IPS DF 19.7 (cell line): ENCODE measurements at regions not wholly inside any gene's neighbourhood (a gene's known extent, or its start where the extent isn't known, plus 50 kb on each side); places are given as distances from the start of the nearest gene placed in this dataset.
A peak's percentile ranks its signal among the peaks of the same experiment; 100 is the strongest.
"Not testable (repeated sequence)": the region's sequence is repeated elsewhere in the genome, so short reads cannot be mapped to it uniquely, and the experiment has no call there.

ENCODE experiments used
- DNase-seq: peaks from one replicate; pipeline ENCODE4 v3.0.0-alpha.2; 2013; ENCODE audit warnings: low read depth, low spot score

DNA sequence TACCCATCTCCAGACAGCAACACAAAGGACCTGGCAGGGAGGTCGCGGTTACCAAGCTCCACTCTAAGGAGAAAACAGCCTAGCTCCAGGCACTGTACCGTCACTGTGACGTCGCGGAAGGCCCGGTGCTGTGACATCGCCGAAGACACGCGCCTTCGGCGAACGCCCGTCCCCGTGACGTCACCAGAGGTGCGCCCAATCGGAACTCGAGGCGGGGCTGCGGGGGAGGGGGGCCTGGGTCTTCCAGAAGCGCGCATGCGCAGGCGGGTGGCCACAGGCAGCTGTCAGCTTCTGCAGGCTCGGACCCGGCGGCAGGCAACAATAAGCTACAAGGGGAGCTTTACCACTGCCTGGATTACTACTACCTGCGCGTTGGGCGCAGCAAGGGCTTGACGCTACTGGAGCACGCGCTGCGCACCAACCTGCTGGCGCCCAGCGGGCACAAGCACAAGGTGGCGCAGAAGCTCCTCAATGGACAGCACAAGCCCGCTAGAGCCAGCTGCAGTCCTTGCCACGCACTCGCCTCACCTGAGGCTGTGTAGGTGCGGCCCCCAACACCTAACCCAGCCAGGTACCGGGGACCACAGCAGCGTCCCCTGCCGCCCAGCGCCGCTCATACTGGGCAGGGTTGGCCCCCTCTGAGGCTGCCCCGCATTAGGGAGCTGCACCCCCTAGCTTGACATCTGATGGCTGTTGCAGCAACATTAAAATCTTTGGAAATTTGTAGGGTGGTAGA lies 208.4 kb downstream of the TPST1 start:
- DNase-seq, result peak; percentile 75

GRCh38 chr7:66415659-66416265 lies 210.6 kb downstream of the TPST1 start:
- DNase-seq, result no peak

GRCh38 chr7:66418537-66418936 lies 210.1 kb upstream of the KCTD7 start:
- DNase-seq, result no peak

- DNase-seq, result no peak
Observed at GRCh38 chr7:66419210-66419609, 209.5 kb upstream of the KCTD7 start.

GRCh38 chr7:66421830-66422475 lies 206.7 kb upstream of the KCTD7 start:
- DNase-seq, result no peak

- DNase-seq, result no peak
Observed at GRCh38 chr7:66423729-66424128, 205.0 kb upstream of the KCTD7 start.

GRCh38 chr7:66426332-66426731 lies 202.3 kb upstream of the KCTD7 start:
- DNase-seq, result no peak

DNA sequence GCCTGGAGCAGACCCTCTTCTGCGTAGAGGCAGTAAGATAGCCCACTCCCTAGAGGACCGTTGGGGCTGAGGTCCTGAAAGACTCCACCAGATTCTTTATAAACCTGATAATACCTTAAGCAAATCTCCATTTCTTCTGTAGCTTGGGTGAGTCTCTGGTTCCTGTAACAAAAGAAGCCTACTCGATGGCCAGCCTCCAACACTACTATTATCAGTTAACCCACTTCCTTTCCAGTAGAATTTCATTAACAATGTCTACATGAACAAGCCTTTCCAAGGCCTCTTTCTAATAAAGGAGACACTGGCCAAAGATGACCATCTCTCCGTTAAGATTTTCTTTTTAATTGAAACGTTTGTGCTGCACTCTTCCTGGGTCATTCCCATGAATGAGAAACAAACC lies 201.7 kb upstream of the KCTD7 start:
- no peak for DNase-seq

- no peak for DNase-seq
Observed at GRCh38 chr7:66427956-66428355, 200.7 kb upstream of the KCTD7 start.

DNA sequence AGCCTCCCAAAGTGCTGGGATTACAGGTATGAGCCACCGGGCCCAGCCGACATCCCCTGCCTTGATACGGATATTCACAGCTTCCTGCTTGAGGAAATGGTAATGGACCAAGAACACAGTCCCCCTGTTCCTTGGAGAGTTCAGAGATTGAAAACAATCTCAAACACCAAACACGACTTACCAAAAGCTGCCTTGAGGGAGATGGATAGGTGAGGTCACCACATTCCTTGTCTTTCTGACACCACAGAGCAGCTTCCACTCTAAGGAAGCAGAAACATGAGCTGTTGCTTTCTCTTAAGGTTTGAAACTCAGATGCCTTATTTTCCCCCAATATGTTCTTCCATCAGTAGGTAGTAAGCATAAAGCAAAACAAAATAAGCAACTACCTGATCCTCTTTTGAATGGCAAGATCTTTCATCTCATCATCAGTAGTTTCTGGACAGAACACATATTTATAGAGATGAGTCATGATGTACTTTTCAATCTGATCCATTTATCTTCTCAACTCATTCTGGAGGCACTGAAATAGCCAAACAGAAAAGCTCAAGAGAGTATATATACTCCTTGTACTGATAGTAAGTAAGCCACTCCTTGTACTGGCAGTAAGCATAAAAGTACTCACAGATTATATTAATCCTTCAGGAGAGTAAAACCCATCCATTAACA lies 199.1 kb upstream of the KCTD7 start:
- no peak for DNase-seq

DNA sequence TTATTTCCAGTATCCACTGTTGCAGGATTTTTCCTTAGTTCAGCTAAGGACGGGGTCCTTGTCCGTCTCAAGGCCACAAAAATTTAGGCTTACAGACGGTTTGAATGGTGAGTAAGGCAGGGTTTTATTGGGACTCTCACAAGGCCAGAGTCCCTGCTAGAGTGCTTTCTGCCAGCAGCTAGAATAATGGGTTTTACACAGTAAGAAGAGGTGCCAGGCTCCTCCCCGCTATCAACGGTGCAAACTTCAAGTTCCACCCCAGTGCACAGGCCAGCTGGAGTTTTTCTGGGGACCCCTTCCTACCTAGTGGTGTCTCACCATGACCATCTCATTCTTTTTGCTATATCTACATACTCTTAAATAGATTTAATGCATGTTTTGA lies 198.5 kb upstream of the KCTD7 start:
- no peak for DNase-seq

DNA sequence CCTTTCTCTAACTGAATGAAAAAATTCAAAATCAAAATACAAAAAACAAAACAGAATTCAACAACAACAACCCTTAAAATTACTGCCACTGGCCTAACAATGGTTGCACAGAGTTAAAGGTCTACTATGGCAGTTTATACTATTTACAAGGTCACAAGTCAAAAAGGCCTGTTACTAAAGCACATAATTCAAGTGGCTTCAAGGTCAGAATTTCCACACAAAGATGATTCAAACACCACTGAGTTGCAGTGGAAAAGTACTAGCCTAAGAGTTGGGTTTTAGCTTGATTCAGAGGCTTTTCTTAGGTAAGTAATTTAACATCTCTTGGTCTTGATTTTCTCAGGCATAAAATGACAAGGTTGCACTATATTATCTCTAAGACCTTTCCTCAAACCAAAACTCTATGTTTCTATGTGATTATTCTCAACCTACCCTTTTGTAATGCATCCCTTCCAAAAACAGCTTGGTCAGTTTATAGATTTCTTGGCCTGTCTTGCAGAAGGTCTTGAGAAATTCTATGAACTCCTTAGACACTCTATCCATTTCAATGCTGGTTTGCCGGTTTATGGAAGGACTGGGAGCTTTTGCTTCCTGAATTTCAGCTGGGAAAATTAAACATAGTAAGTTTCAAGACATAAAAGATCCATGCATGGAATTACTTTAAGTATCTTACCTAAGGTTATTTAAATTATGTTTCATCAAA lies 189.8 kb upstream of the KCTD7 start:
- not testable (repeated sequence) for DNase-seq

DNA sequence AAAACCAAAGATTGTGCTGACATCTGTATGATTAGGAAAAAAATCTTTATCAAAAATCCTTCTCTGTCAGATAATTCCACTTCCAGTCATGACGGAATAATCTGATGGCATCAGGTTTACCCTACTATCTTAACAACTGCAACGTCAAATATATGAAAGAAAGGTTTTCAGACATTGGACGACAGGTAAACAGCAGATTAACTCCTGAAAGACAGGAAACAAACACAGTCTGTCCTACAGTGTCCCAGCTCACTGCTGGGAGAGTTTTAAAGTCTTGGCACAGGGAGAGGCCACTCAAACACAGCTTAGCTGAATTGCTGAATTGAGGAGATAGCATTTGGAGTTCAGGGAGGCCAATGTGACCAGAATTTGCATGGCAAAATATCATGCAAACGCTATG lies 186.3 kb upstream of the KCTD7 start:
- no peak for DNase-seq

GRCh38 chr7:66443946-66444345 lies 184.7 kb upstream of the KCTD7 start:
- no peak for DNase-seq

- not testable (repeated sequence) for DNase-seq
Observed at GRCh38 chr7:66447007-66447406, 181.7 kb upstream of the KCTD7 start.

- not testable (repeated sequence) for DNase-seq
Observed at GRCh38 chr7:66450814-66451213, 177.9 kb upstream of the KCTD7 start.

GRCh38 chr7:66451713-66452112 lies 177.0 kb upstream of the KCTD7 start:
- DNase-seq, result not testable (repeated sequence)

- DNase-seq, result no peak
Observed at GRCh38 chr7:66452165-66452564, 176.5 kb upstream of the KCTD7 start.

DNA sequence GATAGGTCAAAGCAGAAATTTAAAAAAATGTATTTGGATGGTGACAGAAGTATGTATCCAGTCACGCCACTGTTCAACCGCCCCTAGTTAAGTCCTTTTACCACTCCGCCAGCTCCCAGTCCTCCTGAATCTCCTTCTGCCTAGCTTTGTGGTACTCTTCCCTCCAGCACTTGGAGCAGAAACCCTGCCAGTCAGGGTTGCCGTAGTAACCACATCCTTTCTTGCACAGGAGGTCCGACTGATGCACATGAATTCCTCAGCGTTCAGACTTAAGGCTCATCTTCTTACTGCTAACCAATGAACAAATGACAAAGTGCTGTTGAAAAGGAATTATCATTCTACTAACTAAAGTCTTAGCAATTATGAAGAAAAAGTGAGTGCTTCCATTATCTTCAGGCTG lies 175.3 kb upstream of the KCTD7 start:
- DNase-seq, result no peak

- no peak for DNase-seq
Observed at GRCh38 chr7:66454600-66455225, 174.0 kb upstream of the KCTD7 start.

DNA sequence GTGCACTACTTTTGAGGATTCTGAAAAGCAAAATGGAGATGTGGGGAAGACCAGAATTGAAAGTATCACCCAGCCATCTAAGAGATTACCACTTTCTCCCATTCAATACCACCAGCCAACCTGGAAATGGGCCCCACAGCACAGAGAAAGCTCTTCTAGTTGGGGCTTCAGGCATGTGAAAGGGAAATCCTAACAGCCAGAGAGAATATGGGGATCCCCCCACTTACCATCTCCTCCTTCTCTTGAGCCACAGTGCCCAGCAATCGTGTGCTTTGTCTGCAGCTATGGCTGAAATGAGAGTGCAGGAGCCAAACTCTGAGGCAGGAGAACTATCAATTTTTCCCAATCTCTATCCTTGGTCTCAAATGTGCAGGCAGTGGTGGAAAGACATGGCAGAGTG lies 173.2 kb upstream of the KCTD7 start:
- DNase-seq, result not testable (repeated sequence)
